Brain microvascular endothelial cell (primary cell): ENCODE measurements at regions not wholly inside any gene's neighbourhood (a gene's known extent, or its start where the extent isn't known, plus 50 kb on each side); places are given as distances from the start of the nearest gene placed in this dataset.

Source experiments
- DNase-seq: peaks from one replicate; pipeline ENCODE4 v3.0.0-alpha.2; 2020
- H3K27ac ChIP-seq: fragments of 250-450 bp; sonication (Bioruptor Pico); 2 replicates; pipeline ENCODE4 v1.5.1; 2020; ENCODE audit warnings: mild to moderate bottlenecking, moderate library complexity
- H3K27me3 ChIP-seq: fragments of 250-450 bp; sonication (Bioruptor Pico); replicated peaks from 2 replicates; pipeline ENCODE4 v1.5.1; 2020; ENCODE audit warnings: mild to moderate bottlenecking
- H3K36me3 ChIP-seq: fragments of 250-450 bp; sonication (Bioruptor Pico); replicated peaks from 2 replicates; pipeline ENCODE4 v1.5.1; 2020; ENCODE audit warnings: mild to moderate bottlenecking
- H3K4me3 ChIP-seq: 2 replicates; pipeline ENCODE4 v1.5.1; 2011; ENCODE audit warnings: low read depth, mild to moderate bottlenecking, control low read depth, low read length, moderate library complexity
- CTCF ChIP-seq: IDR thresholded peaks from 2 replicates; pipeline ENCODE4 v1.5.1; 2011; ENCODE audit warnings: low read depth, mild to moderate bottlenecking, moderate library complexity, low read length, control low read depth, inconsistent platforms; ENCODE audit errors: missing control alignments
- in situ Hi-C: cut with HindIII; loops from 2 replicates; pipeline ENCODE4 v1.10.0; 2017; ENCODE audit warnings: low sequenced_read_pairs, low pct_ligation_motif_present

- H3K36me3 ChIP-seq = no peaks in the 10 kb centered on the region
- in situ Hi-C loops = no loop called here
- H3K27ac ChIP-seq = no peak overlapping the region
- no peaks in the 10 kb centered on the region for H3K27me3 ChIP-seq
- no peak for DNase-seq
- no peak overlapping the region for H3K4me3 ChIP-seq
- TF ChIP-seq CTCF = no peak
Observed at GRCh38 chr12:115230606-115231005, 546.6 kb upstream of the TBX3 start.

GRCh38 chr12:115229517-115229916 is 545.5 kb upstream of the TBX3 start:
- H3K27ac ChIP-seq = no peak overlapping the region
- in situ Hi-C loops = no loop called here
- H3K27me3 ChIP-seq = no peaks in the 10 kb centered on the region
- DNase-seq = no peak
- H3K4me3 ChIP-seq = no peak overlapping the region
- no peaks in the 10 kb centered on the region for H3K36me3 ChIP-seq
- TF ChIP-seq CTCF = no peak

GRCh38 chr12:115228434-115228833 is 544.5 kb upstream of the TBX3 start:
- H3K27ac ChIP-seq = no peak overlapping the region
- in situ Hi-C loops = no loop called here
- DNase-seq = no peak
- H3K4me3 ChIP-seq = no peak overlapping the region
- no peaks in the 10 kb centered on the region for H3K27me3 ChIP-seq
- H3K36me3 ChIP-seq = no peaks in the 10 kb centered on the region
- no peak for TF ChIP-seq CTCF

GRCh38 chr12:115227137-115227615 is 543.2 kb upstream of the TBX3 start:
- in situ Hi-C loops = no loop called here
- no peak overlapping the region for H3K27ac ChIP-seq
- no peaks in the 10 kb centered on the region for H3K27me3 ChIP-seq
- DNase-seq = peak; percentile 68
- no peak for TF ChIP-seq CTCF
- H3K4me3 ChIP-seq = no peak overlapping the region
- H3K36me3 ChIP-seq = no peaks in the 10 kb centered on the region

GRCh38 chr12:115225845-115226244 is 541.9 kb upstream of the TBX3 start:
- DNase-seq = no peak
- in situ Hi-C loops = no loop called here
- Histone ChIP-seq H3K4me3 (no peak overlapping the region), H3K36me3 (no peaks in the 10 kb centered on the region), H3K27ac (no peak overlapping the region), H3K27me3 (no peaks in the 10 kb centered on the region)
- TF ChIP-seq CTCF = no peak

- H3K4me3 ChIP-seq = no peak overlapping the region
- no peaks in the 10 kb centered on the region for H3K27me3 ChIP-seq
- DNase-seq = peak; percentile 18
- in situ Hi-C loops = no loop called here
- no peaks in the 10 kb centered on the region for H3K36me3 ChIP-seq
- H3K27ac ChIP-seq = no peak overlapping the region
- TF ChIP-seq CTCF = no peak
Observed at GRCh38 chr12:115223991-115224390, 540.0 kb upstream of the TBX3 start.
